ENCODE measurements at regions not wholly inside any gene's neighbourhood (a gene's known extent, or its start where the extent isn't known, plus 50 kb on each side); places are given as distances from the start of the nearest gene placed in this dataset.

DNA sequence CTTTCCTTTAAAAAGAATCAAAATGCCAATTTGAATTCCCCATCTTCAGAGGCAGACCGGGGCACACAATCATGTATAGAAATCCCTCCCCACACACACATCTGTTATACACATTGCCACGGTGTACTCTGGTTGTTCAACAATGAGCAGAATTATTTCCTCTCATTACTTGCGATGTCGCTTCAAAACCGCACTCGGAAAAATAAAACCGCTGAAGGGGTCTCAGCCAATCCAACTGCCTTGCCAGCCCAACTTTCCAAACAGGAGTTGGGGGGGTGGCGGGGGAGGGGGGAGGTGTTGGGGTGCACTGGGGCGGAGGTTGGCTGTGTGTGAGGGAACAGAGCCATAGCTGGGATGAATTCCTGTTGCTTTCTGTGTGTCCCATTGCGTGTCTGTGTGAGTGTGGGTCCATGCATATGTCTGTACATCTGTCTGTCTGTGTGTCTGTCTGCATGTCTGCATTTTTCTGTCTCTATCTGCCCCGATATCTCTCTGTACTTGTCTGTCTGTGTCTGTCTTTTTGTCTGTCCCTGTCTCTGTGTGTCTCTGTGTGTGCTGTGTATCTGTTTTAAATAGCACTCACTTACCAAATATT is 163.6 kb upstream of the TBX3 start:
- TF ChIP-seq, protein P1, sequence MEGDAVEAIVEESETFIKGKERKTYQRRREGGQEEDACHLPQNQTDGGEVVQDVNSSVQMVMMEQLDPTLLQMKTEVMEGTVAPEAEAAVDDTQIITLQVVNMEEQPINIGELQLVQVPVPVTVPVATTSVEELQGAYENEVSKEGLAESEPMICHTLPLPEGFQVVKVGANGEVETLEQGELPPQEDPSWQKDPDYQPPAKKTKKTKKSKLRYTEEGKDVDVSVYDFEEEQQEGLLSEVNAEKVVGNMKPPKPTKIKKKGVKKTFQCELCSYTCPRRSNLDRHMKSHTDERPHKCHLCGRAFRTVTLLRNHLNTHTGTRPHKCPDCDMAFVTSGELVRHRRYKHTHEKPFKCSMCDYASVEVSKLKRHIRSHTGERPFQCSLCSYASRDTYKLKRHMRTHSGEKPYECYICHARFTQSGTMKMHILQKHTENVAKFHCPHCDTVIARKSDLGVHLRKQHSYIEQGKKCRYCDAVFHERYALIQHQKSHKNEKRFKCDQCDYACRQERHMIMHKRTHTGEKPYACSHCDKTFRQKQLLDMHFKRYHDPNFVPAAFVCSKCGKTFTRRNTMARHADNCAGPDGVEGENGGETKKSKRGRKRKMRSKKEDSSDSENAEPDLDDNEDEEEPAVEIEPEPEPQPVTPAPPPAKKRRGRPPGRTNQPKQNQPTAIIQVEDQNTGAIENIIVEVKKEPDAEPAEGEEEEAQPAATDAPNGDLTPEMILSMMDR (IDR thresholded peaks at IDR 0.05), result no peak
- ATAC-seq (ENCODE audit: low FRiP score) (no peak), DNase-seq (ENCODE audit: low spot score) (no peak)

DNA sequence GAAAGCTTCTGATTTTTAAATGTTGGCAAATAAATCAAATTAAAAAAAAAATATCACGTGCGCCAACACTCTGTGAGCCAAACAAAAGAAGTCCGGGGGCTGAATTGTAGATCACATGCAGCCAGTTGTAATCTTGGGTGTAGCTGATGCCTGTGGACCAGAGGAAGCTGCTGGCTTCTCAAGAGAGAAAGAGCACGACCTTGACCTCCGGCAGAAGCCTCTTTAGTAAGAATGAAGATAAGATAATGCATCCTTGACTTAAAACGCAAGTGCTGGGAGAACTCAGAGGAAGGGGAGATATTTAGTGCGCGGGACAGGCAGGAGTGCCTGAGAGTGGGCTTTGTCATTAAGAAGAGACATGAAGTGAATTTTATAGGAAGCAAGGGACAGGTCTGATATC is 162.8 kb upstream of the TBX3 start:
- DNase-seq (ENCODE audit: low spot score), result no peak
- ATAC-seq (ENCODE audit: low FRiP score), result no peak
- TF ChIP-seq, protein P1 (IDR thresholded peaks at IDR 0.05), result no peak

DNA sequence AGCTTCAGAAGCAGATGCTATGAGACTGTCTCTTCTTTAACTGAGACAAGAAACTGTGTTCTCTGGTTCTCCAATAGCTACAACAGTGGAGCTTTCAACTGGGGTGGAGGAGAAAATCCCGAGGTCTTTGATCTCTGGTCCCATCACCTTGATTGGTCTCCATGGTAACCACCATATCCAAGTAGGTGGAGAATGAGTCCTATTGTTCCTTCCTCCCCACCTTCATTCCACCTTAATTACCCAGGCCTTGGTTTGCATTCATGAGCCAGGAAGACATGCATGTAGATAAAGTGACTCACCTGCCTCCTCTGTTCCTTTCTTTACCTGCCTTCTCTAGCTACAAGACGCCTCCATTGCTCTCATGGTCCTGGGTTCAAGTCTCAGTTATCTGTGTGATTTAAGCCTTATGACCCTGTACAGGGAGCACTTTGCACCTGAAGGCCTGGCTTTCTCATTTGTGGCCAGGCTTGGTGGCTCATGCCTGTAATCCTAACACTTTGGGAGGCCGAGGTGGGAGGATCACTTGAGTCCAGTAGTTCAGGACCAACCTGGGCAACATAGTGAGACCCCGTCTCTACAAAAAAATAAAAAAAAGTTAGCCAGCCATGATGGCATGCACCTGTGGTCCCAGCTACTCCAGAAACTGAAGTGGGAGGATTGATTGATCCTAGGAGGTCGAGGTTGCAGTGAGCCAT is 157.7 kb upstream of the TBX3 start:
- TF ChIP-seq, protein P1 (IDR thresholded peaks at IDR 0.05), result no peak
- DNase-seq (ENCODE audit: low spot score) (no peak), ATAC-seq (ENCODE audit: low FRiP score) (no peak)

DNA sequence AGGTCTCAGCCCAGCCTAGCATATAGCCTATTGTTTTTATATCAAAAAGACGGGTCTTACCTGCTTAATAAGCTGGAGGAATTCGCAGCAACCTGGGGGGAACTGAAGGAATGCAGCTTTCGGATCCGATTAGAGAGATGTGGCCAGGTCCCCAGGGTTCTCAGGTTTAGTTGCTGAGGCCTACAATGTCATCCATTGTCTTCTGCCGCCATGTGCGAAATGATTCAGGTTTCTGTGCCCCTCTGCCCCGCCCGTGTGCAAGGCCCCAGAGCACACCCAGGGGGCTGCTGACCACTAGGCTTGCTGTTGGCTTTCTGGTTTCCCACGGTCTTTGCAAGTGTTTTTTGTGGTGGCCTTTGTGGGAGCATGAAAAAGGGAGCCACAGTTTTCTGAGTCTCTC is 154.5 kb upstream of the TBX3 start:
- no peak for DNase-seq (ENCODE audit: low spot score)
- no peak for ATAC-seq (ENCODE audit: low FRiP score)
- TF ChIP-seq, protein P1 (IDR thresholded peaks at IDR 0.05), result no peak

DNA sequence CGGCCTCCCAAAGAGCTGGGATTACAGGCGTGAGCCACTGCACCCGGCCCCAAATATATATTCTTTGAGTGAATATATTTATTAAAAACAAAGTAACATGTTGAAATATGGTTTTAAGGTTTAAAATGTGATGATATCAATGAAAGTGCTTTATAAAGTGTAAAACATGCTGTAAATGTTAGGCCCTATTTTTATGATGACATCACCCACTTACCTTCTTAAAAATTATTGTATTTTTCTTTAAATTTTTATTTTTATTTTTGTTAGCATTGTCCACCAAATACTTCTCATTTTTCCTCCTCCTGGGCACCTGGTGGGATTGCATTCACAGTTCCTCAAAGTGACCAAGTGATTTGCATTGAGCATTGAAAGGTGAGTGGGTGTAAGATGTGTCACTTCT is 152.6 kb upstream of the TBX3 start:
- no peak for ATAC-seq (ENCODE audit: low FRiP score)
- DNase-seq (ENCODE audit: low spot score), result no peak
- TF ChIP-seq, protein P1 (IDR thresholded peaks at IDR 0.05), result no peak

DNA sequence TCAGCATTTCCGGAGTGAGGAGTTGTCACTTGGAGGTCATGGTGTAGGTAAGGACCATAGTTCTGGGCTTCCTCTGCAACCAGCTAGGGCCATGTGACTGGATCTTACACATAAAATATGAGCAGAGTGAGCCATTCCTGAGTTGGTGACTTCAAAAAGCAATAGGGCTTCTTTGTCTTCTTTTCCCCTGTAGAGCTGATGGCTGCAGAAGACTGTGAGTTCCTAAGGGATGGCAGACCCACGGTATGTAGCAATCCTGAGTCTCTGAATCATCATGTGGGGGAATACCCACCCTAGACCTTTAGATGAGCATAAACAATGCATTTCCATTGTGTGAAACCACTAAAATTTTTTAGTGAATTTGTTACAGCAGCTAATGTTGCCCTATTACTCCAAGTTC is 151.1 kb upstream of the TBX3 start:
- ATAC-seq (ENCODE audit: low FRiP score) (no peak), DNase-seq (ENCODE audit: low spot score) (no peak)
- TF ChIP-seq, protein P1 (IDR thresholded peaks at IDR 0.05), result no peak

DNA sequence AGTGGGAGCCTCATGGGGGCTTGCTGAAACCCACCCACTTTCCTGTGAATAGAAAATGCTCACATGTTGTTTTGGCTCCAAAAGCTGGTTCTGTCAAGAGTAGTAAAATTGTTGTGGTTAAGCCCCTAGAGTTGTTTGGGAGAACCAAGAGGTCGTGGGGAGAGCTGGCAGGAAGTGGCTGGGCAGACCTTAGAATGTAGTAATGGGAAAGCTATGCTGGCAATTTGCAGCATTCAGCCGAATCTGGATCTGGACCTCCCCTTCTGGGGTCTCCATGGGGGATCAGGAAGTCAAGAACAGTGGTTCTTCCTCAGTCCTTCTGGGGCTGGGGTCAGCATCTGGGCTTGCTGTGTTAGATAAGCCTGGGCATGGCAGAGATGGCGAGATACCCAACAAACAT is 150.6 kb upstream of the TBX3 start:
- TF ChIP-seq, protein P1 (IDR thresholded peaks at IDR 0.05), result no peak
- DNase-seq (ENCODE audit: low spot score) (no peak), ATAC-seq (ENCODE audit: low FRiP score) (no peak)

Measured in omental fat pad (tissue), 3 donors.